ENCODE measurements at regions not wholly inside any gene's neighbourhood (a gene's known extent, or its start where the extent isn't known, plus 50 kb on each side); places are given as distances from the start of the nearest gene placed in this dataset.

- TF ChIP-seq ZFHX2 (tag by site-specific recombination; conservative IDR thresholded peaks at IDR 0.05) = no peak
- TF ChIP-seq ZNF26 (tag by site-specific recombination; IDR thresholded peaks at IDR 0.05) = no peak
- no peak for TF ChIP-seq ZBTB1 (tag by site-specific recombination; IDR thresholded peaks at IDR 0.05)
- no peak for TF ChIP-seq HOXC10 (CRISPR knock-in tag; IDR thresholded peaks at IDR 0.05)
- no peak for TF ChIP-seq YY2 (tag by site-specific recombination; IDR thresholded peaks at IDR 0.05)
- TF ChIP-seq ZNF280C (tag by site-specific recombination; IDR thresholded peaks at IDR 0.05) = no peak
- no peak for TF ChIP-seq KLF10 (tag by site-specific recombination; IDR thresholded peaks at IDR 0.05)
- TF ChIP-seq ZBTB26 (tag by site-specific recombination; optimal IDR thresholded peaks at IDR 0.05) = no peak
- TF ChIP-seq ZNF362 (tag by site-specific recombination; IDR thresholded peaks at IDR 0.05) = no peak
- Histone ChIP-seq H3K4me3 (ENCODE audit: low read depth, low read length) (no peak overlapping the region), H3K9me3 (ENCODE audit: control insufficient read depth, insufficient read depth, low read depth, low read length) (no peaks in the 10 kb centered on the region), H3K36me3 (ENCODE audit: control insufficient read depth in 2 of 2, insufficient read depth in 1 of 2, low read length in 2 of 2) (no peaks in the 10 kb centered on the region), H3K4me1 (ENCODE audit: control insufficient read depth, insufficient read depth, low read length) (no peaks in the 10 kb centered on the region), H3K27ac (ENCODE audit: extremely low read depth, low read depth, low read length) (no peak overlapping the region)
- ChIA-PET POLR2A (no interaction called here), CTCF (no interaction called here)
Measured at GRCh38 chr6:67331304-67331703, 1303.8 kb upstream of the ADGRB3 start.

- CTCF ChIA-PET = no interaction called here
- H3K9me3 ChIP-seq (ENCODE audit: control insufficient read depth, insufficient read depth, low read depth, low read length) = no peaks in the 10 kb centered on the region
- TF ChIP-seq ZNF558 (tag by site-specific recombination; IDR thresholded peaks at IDR 0.05) (no peak), ZNF350 (tag by site-specific recombination; IDR thresholded peaks at IDR 0.05) (no peak), ZNF311 (tag by site-specific recombination; IDR thresholded peaks at IDR 0.05; ENCODE audit: borderline replicate concordance) (no peak), KLF17 (tag by site-specific recombination; IDR thresholded peaks at IDR 0.05) (no peak), ZBTB8A (tag by site-specific recombination; IDR thresholded peaks at IDR 0.05) (no peak), REPIN1 (tag by site-specific recombination; IDR thresholded peaks at IDR 0.05; ENCODE audit: low read depth) (no peak), ZNF677 (tag by site-specific recombination; IDR thresholded peaks at IDR 0.05) (no peak)
Measured at GRCh38 chr6:67328269-67328668, 1306.8 kb upstream of the ADGRB3 start.

More at GRCh38 chr6:67328269-67328668, 1306.8 kb upstream of the ADGRB3 start:
- no peaks in the 10 kb centered on the region for H3K4me1 ChIP-seq (ENCODE audit: control insufficient read depth, insufficient read depth, low read length)
- no peak overlapping the region for H3K27ac ChIP-seq (ENCODE audit: extremely low read depth, low read depth, low read length)
- H3K36me3 ChIP-seq (ENCODE audit: control insufficient read depth in 2 of 2, insufficient read depth in 1 of 2, low read length in 2 of 2) = no peaks in the 10 kb centered on the region
- POLR2A ChIA-PET = no interaction called here
- no peak overlapping the region for H3K4me3 ChIP-seq (ENCODE audit: low read depth, low read length)

All from HEK293 (cell line).